ENCODE measurements at regions not wholly inside any gene's neighbourhood (a gene's known extent, or its start where the extent isn't known, plus 50 kb on each side); places are given as distances from the start of the nearest gene placed in this dataset.

GRCh38 chr3:144480416-144480919 lies 508.8 kb downstream of the DIPK2A start:
- no peak for TF ChIP-seq CTCF (IDR thresholded peaks at IDR 0.05)
- no peak for TF ChIP-seq POLR2A (IDR thresholded peaks at IDR 0.05)
- no peak for TF ChIP-seq POLR2AphosphoS5 (IDR thresholded peaks at IDR 0.05; ENCODE audit: insufficient read depth in 1 of 2, low read depth in 1 of 2)
